SK-N-MC (cell line): ENCODE measurements at regions not wholly inside any gene's neighbourhood (a gene's known extent, or its start where the extent isn't known, plus 50 kb on each side); places are given as distances from the start of the nearest gene placed in this dataset.

ENCODE experiments used
- EZH2 ChIP-seq: fragments of 200-600 bp; sonication (generic); IDR thresholded peaks from one replicate; pipeline ENCODE4 v1.6.1; 2017; ENCODE audit warnings: antibody characterized with exemption
- POLR2AphosphoS5 ChIP-seq: IDR thresholded peaks from 2 replicates; pipeline ENCODE4 v1.6.1; 2012; ENCODE audit warnings: mild to moderate bottlenecking, low read depth, low read length, borderline replicate concordance

DNA sequence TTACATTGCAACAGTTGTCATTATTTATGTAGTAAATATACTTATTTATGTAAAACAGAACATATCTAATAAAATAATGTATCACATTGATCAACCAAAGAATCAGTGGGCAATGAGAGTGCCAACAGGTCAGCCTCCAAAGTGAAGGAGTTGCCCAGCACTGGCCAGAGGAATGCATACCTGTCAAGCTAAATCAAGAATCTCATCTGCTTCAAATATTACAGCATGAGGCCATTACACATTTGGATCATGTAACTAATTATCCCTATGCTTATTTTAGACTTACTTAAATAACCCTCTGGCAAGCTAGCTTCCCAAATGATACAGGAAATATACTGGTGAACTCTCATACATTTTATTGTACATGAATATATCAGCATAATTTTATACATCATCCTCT, 1211.7 kb upstream of the ACVR2A start:
- no peak for TF ChIP-seq POLR2AphosphoS5
- no peak for TF ChIP-seq EZH2
